Stimulated activated naive CD4-positive, alpha-beta T cell treated with Interleukin-2 at 50 U/mL for 16 hours (primary cell): ENCODE measurements at regions not wholly inside any gene's neighbourhood (a gene's known extent, or its start where the extent isn't known, plus 50 kb on each side); places are given as distances from the start of the nearest gene placed in this dataset.
A peak's percentile ranks its signal among the peaks of the same experiment; 100 is the strongest.

Experiments
- DNase-seq: peaks from one replicate; lab custom pipeline; 2025; lab: John Stamatoyannopoulos, UW

DNA sequence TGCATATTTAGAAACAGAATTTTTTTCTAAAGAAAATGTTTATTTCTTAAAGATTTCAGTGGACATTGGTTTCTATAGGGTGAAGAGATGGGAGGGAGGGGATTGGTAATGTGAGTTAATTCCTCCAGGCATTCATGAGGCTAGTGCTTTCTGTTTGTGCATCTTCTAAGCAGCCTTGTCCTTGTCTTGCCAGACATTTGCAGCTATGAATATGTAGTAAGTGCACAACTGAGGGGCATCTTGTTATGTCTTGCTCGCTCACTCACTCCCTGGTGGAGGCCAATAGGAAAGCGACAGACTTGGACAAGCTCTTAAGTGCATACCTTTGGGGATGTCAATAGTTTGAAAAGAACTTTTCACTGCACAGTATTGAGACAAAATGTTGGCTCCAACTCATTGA lies 92.5 kb upstream of the ATP10A start:
- DNase-seq: no peak

DNA sequence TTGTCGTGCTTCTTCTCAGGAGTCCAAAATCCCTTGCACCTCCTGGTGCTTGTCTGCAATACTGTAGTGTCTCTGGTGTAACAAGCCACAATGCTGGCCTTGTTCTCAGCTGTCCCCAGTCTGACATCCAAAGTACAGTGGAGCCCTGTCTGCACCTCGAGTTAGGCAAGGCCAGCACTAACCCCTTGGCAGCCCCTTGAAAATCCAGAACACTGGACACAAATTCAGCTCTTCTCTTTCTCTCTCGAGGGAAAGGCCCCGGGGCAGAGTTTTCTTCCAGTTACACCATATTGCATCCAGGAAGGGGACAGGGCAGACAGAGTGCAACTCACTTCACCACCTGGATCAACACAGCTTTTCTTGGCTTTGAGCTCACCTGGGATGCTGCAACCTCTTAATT lies 91.3 kb upstream of the ATP10A start:
- DNase-seq: no peak

DNA sequence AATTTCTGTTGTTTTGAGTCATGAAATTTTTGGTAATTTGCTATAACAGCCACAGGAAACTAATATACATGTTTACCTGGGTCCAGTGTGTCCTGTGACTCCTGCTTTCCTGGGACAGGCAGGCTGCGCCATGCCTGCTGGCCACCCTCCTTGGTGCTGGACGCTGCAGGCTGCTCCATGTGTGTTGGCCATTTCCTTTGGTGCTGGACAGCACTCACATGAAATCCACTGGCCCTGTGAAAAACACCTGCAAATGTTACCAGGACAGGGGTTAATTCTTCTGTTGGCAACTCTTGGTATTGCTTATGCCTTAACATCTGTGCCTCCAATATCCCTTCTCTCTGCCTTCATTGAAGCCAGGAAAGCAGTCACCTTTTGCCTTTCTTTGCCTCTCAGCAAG lies 86.9 kb upstream of the ATP10A start:
- no peak for DNase-seq

DNA sequence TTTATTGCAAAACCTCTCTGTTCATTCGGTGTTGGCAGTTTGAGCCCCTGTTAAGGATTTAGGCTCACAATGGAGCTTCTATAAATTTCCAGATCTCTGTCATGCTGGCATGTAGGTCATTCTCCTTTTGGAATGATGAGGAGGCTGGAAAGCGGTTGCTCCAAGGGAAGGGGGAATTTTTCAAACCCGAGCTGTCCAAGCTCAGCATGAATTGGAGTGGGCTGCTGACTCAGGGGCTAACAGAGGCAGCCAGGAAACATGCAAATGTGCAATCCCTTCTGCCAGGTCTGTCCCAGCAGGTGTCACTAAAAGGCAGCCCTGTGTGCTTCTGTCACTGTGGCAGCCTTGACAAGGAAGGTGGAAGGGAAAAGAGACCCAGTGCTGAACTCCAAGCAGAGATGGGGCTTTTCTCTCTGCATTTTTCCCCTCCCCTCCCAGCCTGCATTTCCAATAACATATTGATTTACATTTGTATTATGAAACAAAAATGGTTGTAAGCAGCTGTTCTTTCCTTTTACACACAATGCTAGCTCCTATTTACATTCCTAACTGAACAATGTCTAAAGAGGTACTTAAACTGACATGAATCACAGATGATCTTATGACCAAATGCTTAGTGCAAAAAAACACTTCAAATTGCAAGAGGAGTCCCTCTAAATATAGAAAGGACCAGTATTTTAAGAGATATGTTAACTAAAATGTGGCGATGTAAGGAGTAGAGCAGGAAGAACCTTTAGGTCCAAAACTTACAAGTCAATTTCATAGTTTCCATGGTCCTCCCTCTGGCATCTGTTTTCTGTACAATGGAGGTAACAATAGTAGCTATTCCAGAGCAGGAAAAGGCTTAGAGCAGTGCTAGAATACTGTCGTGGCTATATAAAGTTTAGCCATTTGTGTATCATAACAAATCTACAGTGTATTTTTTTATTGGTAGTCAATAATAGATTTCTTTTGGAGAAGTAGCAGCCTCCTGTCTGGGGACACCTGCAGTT lies 84.5 kb upstream of the ATP10A start:
- DNase-seq: no peak

DNA sequence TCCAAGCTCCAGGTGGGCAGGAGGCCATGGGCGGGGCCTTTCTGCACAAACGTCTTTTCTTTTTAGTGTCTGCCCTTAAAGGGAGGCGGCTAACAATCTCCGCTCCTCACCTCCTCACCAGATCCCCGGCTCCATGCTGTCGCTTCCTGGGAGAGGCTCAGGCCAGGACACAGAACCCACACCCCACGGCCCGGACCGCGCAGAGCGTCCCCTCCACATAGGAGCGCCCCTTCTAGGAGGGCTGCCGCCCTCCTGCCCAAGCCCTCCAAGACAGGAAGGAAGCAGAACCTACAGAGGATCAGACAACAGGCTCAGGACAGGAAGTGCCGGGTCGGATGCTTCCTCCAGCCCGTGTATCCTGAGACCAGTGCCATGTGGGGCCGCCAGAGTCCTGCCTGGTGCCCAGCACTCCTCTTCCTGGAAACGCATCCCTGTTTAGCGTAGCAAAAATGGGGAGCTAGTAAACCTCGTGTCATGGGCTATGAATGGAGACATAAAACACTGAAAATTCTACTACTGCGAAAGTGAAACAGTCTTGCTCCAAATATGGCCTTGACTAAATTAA lies 83.2 kb upstream of the ATP10A start:
- DNase-seq: no peak

DNA sequence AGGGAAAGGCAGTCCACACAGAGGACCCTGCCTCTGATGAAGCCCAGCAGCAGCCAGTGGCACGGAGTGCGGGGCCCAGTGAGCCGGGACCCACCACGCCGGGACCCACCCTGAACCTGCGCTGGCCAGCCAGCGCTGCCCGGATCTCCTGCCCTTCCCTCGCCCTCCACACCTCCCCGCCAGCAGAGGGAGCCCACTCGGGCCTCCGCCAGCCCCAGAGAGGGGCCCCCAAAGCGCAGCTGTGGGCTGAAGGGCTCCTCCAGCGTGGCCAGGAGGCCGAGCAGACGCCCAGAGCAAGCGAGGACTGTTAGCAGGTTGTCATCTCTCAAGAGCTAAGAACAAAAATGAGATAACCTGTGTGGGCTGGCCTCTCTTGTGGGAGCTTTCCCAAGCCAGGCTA lies 81.3 kb upstream of the ATP10A start:
- no peak for DNase-seq

DNA sequence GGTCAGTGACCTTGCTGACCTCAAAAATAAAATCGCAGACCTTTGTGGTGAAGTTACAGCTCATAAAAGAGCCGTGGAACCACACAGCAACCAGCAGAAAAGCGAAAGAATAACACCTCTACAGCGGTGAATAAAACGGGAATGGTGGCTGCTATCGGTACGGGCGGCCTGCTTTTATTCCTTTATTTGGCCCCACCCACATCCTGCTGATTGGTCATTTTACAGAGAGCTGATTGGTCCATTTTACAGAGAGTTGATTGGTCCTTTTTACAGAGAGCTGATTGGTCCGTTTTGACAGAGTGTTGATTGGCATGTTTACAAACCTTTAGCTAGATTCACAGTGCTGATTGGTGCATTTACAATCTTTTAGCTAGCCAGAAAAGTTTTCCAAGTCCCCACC lies 80.7 kb upstream of the ATP10A start:
- no peak for DNase-seq

DNA sequence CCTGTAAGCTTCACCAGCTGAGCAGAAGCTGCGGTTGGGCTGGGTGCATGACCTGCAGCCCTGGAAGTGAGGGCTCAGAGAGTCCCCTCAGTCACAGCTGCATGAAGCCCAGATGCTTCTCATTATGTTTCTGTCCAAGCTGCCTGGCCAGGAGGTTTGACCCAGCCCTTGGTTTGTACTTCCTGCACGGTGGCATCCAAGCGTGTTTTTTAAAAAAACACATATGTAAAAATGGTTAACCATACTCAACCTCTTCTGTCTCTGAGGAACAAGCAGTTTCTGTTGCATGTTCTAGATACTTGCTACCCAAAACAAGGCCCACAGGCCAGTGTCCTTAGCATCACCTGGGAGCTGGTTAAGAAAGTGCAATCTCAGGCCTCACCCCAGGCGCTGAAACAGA lies 76.0 kb upstream of the ATP10A start:
- DNase-seq: no peak

DNA sequence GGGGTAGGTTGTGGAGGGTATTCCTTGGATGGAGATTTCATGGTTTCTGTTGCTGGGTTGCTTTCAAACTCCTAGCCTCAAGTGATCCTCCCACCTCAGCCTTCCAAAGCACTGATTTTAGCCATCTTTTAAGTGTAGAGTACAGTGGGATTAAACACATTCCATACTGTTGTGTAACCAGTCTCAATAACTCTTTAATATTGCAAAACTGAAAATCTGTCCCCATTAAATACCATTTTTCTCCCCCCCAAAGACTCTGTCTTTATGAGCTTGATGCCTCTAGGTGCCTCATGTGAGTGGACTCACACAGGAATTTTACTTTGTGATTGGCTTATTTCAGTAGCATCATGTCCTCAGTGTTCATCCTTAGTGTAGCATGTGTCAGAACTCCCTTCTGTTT lies 74.7 kb upstream of the ATP10A start:
- DNase-seq: no peak

DNA sequence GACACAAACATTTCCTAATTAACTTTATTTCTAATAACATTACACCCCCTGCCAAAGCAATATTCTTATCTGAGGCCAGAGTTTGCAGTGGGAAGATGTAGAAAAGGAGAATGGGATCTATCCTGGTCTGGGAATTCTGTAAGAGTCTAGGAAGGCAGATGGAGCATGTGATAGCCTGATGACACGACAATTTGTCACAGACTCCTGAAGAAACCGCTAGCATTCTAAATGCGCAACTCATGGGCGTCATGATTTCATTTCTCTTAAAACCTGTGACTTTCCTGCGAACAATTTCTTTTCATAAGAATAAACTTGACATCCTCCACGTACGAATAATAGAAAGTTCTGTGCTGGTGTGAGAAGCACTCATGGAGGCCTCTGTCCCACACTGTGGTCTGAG lies 72.9 kb upstream of the ATP10A start:
- no peak for DNase-seq

DNA sequence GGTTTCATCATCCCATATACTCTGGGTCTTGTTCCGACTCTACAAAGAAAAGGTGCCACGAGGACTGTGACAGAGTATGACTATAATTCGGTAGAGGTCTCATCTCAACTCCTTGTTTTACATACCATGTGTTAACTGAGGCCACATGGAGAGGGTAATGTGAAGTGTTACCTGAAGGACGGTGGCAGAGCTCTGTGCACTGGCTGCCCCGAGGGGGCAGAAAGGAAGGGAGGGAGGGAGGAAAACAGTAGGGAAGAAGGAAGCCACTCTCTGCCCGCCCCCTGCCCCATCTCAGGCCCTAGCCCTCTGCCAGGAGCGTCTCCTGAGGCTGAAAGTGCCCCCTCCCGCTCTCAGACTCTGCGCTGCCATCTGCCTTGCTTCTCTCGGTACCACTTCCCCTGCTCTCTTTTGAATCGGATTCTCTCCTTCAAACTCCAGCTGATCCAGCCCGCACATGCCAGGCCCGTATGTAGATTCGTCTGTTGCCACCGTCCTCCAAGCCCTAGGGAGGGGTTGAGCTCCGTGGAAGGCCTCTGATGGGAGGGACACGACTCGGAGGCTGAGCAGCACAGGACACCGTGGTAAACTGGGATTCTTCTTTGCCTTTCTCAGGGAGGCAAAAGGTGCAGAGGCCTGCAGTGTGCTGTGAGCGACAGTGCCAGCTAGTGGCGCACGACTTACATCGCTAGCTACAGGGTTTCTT lies 70.5 kb upstream of the ATP10A start:
- DNase-seq: peak; percentile 61

DNA sequence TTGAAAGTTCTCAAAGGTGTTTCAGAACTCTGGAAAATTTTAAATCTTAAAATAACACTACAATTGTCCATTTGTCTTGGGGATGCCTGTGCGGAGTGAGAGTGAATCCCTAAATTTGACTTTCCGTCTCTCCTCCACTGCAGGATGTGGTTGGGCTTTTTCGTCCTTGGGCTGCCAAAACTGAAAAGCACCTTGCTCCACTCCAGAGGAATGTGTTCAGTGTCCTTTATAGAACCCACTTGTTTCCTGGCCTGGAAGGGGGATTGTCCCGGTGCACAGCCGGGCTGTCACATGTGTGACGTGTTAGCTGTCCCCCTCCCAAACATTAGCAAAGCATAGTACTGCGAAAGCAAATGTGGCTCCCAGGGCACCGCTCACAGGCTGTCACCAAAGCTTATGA lies 69.6 kb upstream of the ATP10A start:
- no peak for DNase-seq

DNA sequence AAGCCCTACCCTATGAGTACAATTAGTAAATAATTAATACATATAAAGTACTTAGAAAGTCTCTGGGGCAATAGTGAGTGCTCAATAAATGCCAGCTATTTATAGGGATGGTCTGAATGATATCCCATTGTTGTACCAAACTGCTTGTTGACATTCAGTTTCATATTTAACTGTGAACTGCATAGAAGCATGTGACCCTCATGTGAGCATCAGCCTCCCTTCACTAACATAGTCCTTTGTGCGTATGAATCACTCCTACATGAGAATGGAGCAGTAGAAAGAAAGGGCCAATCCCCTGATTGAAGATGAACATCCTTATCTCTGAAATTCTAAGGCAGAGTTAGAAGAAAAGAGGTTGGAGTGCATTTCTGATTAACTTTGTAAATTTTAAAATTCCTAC lies 68.7 kb upstream of the ATP10A start:
- DNase-seq: no peak

DNA sequence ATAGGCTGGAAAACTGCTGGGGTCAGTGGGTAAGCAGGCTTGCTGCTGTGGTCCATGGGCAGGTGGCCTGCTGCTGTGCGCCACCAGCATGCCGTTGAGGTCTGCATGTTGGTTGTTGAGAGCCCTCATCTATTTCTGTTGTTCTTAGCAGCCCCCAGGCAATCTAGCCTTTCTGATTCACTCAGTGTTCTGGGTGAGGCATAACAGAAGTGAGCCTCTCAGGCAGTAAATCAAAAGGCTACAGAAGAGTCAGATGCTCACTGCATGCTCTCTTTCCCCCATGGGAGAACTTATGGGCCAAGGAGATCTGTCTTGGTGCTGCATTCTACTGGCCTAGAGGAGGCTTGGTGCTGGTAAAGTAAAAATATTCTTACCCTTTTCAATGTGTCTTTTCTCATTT lies 67.8 kb upstream of the ATP10A start:
- no peak for DNase-seq
